Neural progenitor cell (in vitro differentiated cells): ENCODE measurements at regions not wholly inside any gene's neighbourhood (a gene's known extent, or its start where the extent isn't known, plus 50 kb on each side); places are given as distances from the start of the nearest gene placed in this dataset.

ENCODE experiments used
- CTCF ChIP-seq: fragments of 200-600 bp; sonication (generic); IDR thresholded peaks from 2 replicates; pipeline ENCODE4 v1.5.1; 2017; ENCODE audit warnings: antibody characterized with exemption, mild to moderate bottlenecking
- EZH2 ChIP-seq: fragments of 200-600 bp; sonication (generic); IDR thresholded peaks from 2 replicates; pipeline ENCODE4 v1.6.1; 2017; ENCODE audit warnings: antibody characterized with exemption, mild to moderate bottlenecking, moderate library complexity

DNA sequence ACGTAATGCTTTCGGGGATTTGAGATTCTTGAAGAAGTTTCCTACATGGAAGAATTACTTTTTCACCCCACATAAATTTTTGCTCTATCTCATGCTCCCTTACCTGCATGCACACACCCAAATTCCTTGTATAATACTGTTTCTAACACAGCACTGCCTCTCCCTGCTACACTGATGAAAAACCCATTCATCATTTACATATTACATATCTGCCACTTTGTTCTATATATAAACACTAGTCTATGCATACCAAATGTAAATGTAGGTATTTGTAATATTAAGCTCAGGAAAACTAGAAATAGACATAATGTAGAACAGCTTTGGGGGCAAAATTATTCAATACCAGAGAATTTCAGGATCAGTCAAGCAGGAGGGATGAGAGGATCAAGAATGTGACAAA, 182.6 kb upstream of the SEMA6D start:
- TF ChIP-seq CTCF (no peak), EZH2 (no peak)
